ENCODE measurements at regions not wholly inside any gene's neighbourhood (a gene's known extent, or its start where the extent isn't known, plus 50 kb on each side); places are given as distances from the start of the nearest gene placed in this dataset.

GRCh38 chr20:11001302-11001701 lies 327.5 kb upstream of the JAG1 start:
- no peak for DNase-seq

GRCh38 chr20:11001764-11002540 lies 328.2 kb upstream of the JAG1 start:
- DNase-seq, result no peak

- DNase-seq, result no peak
These were observed 329.5 kb upstream of the JAG1 start for GRCh38 chr20:11003341-11003740.

DNA sequence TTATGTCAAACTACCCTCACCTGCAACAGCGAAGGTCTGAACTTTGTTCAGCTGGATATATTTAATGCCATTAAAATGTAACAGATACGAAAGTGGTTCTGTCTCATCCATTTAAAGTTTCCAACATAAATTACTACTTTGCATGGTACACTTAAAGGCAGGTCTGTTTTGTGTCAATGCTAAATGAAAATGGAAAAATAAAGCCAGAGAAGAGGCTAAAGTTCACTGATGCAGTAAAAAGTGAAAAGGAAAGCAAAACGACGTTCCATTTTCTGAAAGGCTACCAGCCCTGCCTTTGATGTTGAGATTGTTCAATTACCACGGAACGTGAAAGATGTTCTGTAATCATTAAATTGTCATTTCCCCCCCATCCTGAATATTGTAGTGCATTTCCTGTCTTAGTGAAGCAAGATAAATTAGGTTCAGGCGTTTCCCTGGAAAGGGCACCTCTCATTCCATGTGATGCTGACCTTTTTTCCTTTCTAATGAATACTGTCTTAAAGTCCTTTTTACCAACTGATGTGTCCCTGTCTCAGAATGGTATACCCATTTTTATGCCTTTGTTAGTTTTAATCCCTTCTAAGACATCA lies 334.7 kb upstream of the JAG1 start:
- DNase-seq, result no peak

DNA sequence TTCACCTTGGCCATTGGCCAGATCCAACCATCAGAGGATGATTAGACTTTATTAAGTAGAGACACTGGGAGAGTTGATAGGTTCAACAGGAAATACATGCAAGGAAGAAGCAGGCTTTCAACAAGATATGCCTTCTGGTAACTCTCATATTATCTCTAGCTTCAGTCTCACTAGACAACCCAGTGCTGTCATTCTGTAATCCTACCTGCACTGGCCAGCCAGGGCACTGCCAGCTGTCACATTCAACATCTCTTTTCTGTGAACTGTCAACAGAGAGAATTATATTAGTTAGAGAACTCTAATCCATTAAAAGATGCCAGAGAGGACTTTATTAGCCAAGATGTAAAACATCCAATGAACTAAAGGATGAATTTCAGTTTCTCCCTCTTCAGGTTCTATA lies 337.9 kb upstream of the JAG1 start:
- no peak for DNase-seq

DNA sequence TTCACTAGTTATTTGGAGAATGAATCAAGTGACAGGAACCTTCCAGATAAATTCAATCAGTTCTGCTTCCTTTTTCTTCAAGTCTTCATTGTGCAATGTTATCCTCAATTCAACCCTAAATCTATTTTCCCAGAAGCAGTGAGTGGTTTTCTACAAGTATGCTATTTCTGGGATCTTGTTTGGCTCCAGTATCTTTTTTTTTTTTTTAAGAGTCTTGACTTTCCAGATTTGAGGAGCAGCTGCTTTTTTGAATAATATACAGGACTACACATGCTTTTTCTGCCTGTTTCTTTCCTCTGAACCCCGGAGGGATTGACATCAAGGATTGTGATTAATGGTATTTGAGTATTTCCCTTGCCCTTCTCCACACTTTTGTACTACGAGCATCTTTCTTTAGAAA lies 339.2 kb upstream of the JAG1 start:
- DNase-seq, result no peak

DNA sequence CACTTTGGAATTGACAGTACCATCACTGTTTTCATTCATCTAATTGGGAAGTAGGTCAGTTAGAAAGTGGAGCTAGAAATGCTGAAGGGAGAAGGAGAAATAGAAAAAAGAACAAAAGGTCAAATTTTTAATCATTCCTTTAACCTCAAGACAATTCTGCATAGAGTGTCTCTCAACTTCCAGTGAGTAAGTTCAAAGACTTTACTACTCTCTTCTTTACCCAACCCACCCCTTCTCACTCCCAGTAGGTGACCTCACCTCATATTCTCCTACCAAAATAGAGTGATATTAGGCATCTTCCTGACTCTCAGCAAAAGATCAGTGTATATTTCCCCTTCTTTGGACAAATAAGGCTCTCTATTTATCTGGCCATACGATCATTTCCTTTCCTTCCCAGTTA lies 340.0 kb upstream of the JAG1 start:
- no peak for DNase-seq

DNA sequence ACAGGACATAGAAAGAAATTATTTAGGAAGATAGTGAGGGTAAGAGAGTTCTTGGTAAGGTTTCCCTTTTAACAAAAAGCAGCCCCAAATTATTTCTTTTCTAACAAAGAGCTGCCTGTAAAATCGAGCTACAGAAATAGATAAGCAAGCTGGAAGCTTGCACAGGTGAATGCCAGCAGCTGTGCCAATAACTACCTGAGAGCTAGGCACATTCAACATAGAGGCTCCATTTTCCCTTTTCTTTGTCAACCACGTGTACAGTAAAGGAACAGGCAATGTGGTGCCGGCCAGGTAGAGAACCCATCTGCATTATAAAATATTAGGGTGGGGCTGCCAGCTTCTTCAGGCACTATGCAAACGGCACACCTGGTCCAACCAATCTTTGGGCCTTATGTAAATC lies 341.6 kb upstream of the JAG1 start:
- no peak for DNase-seq

- DNase-seq, result no peak
These were observed 343.6 kb upstream of the JAG1 start for GRCh38 chr20:11017446-11017845.

DNA sequence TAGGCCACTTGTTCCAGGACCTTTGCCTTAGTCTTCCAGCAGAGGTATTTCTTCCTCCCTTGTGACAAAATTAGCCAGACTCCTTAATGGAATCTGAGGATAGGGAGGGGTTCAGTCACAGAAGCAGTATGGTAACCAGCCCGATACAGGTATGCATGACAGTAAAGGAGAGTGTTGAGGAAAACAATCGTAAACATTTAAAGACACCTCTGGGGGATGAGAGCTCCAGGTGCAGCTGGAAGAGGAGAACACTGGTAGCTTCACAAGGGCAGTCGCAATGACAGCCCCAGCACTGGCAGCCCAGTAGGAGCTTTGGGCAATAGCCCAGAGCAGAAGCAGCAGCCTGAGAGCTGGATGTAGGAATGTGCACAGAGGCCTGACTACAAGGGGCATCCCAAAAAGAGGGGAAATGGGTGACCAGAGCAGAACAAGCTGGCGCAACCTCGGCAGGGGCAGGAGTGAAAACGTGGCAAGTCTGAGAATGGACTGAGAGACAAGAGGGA lies 344.9 kb upstream of the JAG1 start:
- DNase-seq, result no peak

DNA sequence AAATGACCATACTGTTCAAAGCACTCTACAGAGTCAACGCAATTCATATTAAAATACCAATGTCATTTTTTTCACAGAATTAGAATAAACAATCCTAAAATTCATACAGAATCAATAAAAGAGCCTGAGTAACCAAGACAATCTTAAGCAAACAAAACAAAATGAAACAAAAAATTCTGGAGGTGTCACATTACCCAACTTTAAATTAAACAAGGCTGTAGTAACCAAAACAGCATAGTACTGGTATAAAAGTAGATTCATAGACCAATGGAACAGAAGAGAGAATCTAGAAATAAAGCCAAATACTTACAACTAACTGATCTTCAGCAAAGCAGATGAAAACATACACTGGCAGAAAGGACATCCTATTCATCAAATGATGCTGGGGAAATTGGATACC lies 346.9 kb upstream of the JAG1 start:
- no peak for DNase-seq

DNA sequence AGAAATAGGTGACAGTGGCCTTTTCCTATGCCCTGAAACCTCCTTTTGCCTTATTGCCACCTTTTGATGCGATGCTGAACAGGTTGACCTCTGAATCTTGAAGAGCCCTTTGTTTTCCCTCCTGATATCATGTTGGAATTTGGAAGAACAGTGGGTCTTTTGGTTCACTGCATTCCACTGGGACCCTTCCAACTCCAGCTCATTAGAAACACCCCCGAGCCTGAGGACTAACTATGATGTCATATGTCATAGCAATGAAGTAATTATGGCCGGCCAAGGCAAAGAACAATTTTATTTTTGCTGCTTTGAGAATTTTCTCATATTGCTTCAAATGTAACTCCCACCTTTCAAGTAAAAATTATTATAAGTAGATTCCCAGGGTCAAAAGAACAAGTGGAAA lies 353.4 kb upstream of the JAG1 start:
- DNase-seq, result no peak

- no peak for DNase-seq
These were observed 356.6 kb upstream of the JAG1 start for GRCh38 chr20:11030351-11030750.

- DNase-seq, result no peak
These were observed 357.5 kb upstream of the JAG1 start for GRCh38 chr20:11031300-11031699.

DNA sequence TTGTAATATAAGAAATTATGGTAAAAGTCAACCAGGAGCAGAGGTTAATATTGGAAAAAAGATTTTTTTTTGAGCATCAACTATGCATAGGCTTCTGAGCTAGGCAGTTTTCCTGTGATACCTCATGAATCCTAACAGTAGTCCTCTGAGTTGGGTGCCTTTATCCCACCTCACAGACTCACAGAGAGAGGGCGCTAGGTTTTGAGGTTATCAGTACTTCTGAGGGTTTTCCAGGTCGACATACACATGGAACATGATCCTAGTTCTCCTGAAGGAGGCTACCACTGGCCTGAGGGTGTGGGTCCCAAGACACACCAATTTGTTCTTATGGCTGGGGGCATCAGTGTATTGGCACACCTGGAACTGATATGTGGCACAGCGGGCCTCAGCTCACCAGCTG lies 358.8 kb upstream of the JAG1 start:
- DNase-seq, result no peak

DNA sequence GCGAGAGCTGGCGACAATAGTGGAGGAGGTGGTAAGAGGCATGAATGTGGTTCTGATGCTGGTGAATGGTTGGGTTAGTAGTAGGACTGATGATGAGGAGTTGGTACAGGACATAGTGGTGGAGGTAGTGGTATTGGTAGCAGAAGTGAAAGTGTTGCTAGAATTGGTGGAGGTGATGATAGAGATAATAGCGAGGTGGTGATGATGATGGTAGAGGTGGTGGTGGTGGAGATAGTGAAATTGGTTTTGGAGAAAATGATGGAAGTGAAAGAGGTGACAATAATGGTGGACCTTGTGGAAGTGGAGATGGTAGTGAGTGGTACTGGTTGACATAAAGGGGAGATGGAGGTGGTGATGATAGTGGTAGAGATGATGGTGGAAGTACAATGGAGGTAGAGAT lies 360.2 kb upstream of the JAG1 start:
- DNase-seq, result no peak

- no peak for DNase-seq
These were observed 361.4 kb upstream of the JAG1 start for GRCh38 chr20:11035211-11035610.

DNA sequence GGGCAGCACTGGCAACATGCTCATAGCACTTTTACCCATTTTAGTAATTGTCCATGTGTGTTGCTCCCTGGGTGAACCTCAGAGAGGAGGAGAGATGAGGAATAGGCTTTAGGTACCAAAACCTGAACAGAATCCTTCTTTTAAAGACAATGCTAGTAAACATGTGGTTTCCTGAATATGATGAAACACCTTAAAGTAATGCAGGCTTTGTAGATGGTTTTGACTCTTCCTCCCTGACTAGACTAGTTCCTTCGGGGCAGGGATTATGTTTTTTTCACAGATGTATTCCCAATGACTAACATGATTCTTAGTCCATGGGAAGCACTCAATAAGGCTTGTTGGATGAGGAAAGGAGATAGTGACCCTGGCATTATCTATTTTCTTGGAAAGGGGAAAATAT lies 367.6 kb upstream of the JAG1 start:
- no peak for DNase-seq

DNA sequence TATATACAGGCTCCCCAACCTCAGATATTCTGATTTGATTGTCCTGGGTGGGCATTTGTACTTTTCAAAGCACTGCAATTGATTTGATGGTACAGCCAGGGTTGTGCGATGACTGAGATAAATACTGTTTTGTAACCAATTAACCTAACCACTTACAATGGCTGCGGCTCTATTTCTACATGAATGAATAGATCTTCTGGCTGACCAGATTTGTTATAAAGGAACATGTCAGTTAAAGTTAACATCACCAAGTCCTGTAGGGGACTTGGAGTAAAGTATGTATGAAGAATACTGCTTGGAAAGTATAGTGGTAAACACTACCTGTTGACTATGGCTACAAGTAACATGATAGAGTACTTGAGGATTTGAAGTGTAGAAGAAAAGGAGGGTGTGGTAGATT lies 369.2 kb upstream of the JAG1 start:
- DNase-seq, result peak; percentile 71

DNA sequence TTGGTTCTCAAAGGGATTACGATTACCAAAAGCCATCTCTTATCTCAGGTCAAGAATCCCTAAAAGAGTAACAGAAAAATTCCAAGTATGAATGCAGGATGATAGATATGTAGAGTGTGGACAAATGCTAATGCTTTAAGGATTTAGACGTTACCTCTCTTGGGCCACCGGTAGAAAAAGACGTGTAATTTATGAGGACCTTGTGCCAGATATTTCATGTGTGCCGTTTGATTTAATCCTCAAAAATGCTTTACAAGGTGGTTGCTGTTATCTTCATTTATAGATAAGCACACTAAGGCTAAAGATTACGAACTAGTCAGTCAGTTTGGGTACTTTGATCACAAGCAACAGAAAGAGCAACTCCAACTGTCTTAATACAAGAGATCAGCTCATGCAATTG lies 370.8 kb upstream of the JAG1 start:
- no peak for DNase-seq

DNA sequence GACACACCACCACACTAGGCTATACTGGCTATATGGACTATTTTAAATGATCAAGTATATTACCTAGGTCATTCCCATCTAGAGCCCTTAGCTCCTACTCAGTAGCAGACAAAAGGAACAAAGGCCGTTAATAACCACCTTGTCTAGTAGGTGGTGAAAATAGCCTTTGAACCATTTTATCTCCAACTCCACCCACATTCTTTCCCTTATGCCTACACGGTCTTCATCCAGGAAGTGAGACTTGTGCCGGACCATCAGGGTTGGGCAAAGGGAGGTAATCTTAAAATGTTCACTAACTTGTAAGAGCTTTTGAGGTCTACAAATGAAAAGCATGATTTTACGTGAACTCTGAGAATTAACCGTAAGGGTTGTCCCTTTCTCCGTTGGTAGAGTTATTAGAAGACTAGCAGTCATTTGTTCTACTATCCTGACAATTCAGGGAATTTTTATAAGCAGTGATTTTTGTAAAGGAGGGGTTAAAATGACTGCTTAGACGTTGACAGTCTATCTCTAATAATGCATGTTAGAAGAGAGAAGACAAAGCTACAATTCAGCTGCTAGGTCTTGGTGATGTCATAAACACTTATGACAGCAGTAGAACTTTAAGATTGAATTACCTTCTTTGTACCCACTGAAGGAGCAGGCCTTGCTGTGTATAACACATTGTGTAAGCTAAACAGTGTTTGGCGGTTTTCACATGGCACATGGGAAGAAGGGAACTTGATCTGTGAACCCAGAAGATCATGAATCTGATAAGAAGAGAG lies 371.8 kb upstream of the JAG1 start:
- DNase-seq, result no peak

GRCh38 chr20:11047559-11047958 lies 373.8 kb upstream of the JAG1 start:
- DNase-seq, result no peak

GRCh38 chr20:11048739-11049138 lies 374.9 kb upstream of the JAG1 start:
- no peak for DNase-seq

DNA sequence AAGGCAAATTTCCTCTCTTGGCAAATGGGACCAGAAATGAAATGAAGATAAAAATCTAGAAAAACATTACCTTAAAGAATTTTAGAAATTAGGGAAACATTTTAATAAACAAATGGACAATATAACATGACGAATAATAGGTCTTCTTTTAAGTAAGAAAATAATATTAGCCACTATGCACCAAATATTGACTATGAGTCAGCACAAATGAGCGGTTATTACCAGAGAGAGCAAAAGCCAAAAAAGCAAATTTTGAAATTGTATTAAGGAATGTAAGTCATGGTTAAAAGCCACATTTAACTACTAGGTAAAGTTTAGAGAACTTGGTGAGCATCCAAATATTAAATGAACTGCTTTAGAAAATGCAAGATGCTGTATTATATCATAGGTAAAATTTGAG lies 376.6 kb upstream of the JAG1 start:
- no peak for DNase-seq

All from retina (tissue), 1 donor.